Fibroblast of lung (primary cell): ENCODE measurements at regions not wholly inside any gene's neighbourhood (a gene's known extent, or its start where the extent isn't known, plus 50 kb on each side); places are given as distances from the start of the nearest gene placed in this dataset.

Source experiments
- EZH2 ChIP-seq: IDR thresholded peaks from 2 replicates; pipeline ENCODE4 v1.5.1; 2012; ENCODE audit warnings: low read length, control low read depth, mild to moderate bottlenecking; ENCODE audit errors: missing control alignments
- TF ChIP-seq, protein P1 (sequence below), 2 donors: IDR thresholded peaks in 1 of 2; conservative IDR thresholded peaks in 1 of 2; 1 replicate in 1 of 2; 2 replicates in 1 of 2; pipeline ENCODE4 v1.5.1; 2011 to 2012; ENCODE audit warnings: low read length in 2 of 2, control low read depth in 1 of 2, inconsistent platforms in 1 of 2, low read depth in 1 of 2, mild to moderate bottlenecking in 1 of 2

DNA sequence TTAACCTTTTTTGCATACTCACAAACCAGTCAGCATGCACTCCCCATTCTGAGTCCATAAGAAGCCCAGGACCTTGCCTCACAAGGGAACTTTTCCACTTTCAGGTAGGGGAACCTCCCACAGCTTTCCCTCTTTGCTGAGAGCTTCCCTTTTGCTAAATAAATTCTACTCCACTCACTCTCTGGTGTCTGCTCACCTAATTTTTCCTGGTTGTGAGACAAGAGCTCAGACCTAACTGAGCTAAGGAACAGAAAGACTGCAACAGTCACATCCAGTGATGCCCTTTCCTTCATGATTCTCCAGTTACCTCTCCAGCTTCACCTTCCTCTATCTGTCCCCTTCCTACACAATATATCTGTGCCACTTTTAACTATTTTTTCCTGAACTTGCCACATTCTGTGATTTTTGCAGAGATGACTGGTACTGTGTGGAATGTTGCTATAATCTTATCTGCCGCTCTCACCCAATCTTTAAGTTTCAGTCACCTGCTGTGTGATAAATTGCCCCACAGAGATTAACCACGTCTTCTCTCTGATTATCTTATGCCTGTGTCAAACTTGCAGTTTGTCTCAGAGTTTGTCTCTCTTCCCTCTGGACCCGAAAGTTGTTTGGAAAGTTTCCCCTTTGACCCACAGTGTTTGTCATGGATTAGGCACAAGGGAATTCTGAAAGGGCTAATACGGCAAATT, 737.1 kb upstream of the FLRT2 start:
- TF ChIP-seq, protein P1, sequence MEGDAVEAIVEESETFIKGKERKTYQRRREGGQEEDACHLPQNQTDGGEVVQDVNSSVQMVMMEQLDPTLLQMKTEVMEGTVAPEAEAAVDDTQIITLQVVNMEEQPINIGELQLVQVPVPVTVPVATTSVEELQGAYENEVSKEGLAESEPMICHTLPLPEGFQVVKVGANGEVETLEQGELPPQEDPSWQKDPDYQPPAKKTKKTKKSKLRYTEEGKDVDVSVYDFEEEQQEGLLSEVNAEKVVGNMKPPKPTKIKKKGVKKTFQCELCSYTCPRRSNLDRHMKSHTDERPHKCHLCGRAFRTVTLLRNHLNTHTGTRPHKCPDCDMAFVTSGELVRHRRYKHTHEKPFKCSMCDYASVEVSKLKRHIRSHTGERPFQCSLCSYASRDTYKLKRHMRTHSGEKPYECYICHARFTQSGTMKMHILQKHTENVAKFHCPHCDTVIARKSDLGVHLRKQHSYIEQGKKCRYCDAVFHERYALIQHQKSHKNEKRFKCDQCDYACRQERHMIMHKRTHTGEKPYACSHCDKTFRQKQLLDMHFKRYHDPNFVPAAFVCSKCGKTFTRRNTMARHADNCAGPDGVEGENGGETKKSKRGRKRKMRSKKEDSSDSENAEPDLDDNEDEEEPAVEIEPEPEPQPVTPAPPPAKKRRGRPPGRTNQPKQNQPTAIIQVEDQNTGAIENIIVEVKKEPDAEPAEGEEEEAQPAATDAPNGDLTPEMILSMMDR (conservative IDR thresholded peaks at IDR 0.05 in 1 of 2, IDR thresholded peaks at IDR 0.05 in 1 of 2; ENCODE audit: low read depth in 1 of 2, low read length in 2 of 2) = no peak
- no peak for TF ChIP-seq EZH2
